ENCODE measurements at regions not wholly inside any gene's neighbourhood (a gene's known extent, or its start where the extent isn't known, plus 50 kb on each side); places are given as distances from the start of the nearest gene placed in this dataset.

DNA sequence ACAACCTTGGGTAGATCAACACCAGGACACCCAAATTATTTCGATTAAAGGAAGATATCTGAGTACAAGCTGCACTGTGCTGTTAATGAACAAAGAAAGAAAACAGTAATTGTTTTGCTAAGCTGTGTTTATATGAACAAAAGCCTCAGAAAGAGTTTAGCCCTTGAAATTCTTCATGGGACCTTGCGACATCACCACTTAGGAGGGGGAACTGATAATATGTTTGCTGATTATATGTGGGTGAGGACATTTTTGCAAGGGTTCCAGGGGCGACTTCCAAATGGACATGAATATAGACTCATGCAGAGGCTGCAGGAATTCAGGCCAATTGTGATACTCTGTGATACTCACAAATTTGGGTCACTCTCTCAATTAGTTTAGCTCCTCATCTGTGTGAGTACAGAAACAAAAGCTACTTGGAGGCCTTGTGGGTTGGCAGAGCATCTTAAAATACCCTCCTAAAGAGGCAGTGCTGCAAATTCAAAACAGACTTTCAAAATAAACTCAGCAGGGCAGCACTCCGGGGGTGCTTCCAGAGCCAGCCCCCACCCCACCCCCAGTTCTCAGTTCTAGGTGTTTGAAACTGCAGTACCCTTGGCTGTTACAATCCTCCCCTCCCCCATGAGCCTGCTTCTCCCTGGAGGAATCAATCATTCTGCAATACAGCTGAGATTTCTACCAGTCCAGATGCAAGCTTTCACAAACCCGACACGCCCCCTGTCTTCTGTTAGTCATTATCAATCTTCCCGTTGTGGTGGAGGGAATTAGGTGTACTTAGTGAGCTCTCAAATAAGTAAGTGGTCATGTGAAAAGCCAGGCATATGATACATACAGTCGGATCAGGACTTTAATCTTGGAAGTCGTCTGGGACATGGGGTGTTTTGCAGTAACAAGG lies 97.0 kb upstream of the MBNL2 start:
- ChIA-PET POLR2A (interaction anchor here (0.6 to 1.0 kb wide), 2 partner anchors 214 to 308 kb away, joined by 3 read pairs; no protein-coding TSS in a partner anchor), CTCF (interaction anchor here (0.6 to 3.5 kb wide), 6 partner anchors 8 to 99 kb away, joined by 3 to 25 read pairs (median 4); no protein-coding TSS in a partner anchor)
- no peaks in the 10 kb centered on the region for H3K27me3 ChIP-seq (ENCODE audit: control insufficient read depth, insufficient read depth, low read length)
- TF ChIP-seq, protein P1, sequence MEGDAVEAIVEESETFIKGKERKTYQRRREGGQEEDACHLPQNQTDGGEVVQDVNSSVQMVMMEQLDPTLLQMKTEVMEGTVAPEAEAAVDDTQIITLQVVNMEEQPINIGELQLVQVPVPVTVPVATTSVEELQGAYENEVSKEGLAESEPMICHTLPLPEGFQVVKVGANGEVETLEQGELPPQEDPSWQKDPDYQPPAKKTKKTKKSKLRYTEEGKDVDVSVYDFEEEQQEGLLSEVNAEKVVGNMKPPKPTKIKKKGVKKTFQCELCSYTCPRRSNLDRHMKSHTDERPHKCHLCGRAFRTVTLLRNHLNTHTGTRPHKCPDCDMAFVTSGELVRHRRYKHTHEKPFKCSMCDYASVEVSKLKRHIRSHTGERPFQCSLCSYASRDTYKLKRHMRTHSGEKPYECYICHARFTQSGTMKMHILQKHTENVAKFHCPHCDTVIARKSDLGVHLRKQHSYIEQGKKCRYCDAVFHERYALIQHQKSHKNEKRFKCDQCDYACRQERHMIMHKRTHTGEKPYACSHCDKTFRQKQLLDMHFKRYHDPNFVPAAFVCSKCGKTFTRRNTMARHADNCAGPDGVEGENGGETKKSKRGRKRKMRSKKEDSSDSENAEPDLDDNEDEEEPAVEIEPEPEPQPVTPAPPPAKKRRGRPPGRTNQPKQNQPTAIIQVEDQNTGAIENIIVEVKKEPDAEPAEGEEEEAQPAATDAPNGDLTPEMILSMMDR (IDR thresholded peaks at IDR 0.05; ENCODE audit: insufficient read depth, low read depth, low read length): 0 out of 2 replicates have a peak, but pooled peaks have one; percentile 25
- no peak for DNase-seq (ENCODE audit: low read depth)
- H3K4me3 ChIP-seq (ENCODE audit: low read depth, low read length): no peak overlapping the region
- H3K36me3 ChIP-seq (ENCODE audit: control insufficient read depth, insufficient read depth, low read length): no peaks in the 10 kb centered on the region

DNA sequence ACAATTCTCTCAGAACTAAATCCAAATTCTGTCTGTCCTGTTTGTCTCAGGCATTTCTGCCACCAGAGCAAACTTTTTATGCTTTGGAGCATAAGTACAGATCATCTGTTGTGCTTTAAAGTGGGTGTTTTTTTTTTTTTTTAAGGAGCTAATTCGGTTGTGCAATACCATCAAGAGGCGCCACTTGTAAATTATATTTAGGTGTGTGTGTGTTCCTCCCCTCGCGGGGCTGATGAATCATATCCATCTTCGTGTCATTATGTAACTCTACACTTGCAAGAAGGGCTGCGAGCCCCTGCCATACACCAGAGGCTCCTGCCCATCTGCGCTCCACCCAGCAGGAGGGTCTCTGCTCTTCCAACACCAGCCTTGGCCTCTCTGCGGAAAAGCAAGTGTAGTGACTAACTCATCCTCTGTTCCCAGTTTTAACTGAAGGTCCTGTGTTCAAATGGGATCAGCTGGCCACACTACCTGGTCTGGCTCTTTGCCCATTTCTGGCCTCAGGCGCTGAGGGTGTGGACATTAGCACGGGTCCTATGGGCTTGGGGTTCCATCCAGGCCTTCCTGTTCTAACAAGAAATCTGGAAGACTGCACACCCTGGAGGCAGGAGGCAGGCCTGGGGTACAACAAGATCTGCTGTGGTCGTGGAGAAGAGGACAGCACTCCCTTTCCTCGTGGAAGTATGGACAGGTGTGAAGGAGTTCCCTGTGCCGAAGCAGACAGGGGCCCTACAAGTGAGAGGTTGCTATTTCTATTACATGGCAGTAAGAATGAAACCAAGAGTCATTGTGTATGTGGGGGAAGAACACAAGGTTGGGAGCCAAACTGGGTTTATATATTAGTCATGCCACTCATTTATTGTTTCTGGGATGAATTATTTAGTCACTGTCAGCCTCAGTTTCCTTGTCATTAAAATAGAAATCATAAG lies 96.1 kb upstream of the MBNL2 start:
- H3K4me3 ChIP-seq (ENCODE audit: low read depth, low read length): no peak overlapping the region
- TF ChIP-seq, protein P1 (IDR thresholded peaks at IDR 0.05; ENCODE audit: insufficient read depth, low read depth, low read length): peak; percentile 1; the same call in 1 of the 2 replicates
- no peaks in the 10 kb centered on the region for H3K27me3 ChIP-seq (ENCODE audit: control insufficient read depth, insufficient read depth, low read length)
- ChIA-PET POLR2A (interaction anchor here (0.5 to 1.0 kb wide), 3 partner anchors 213 to 1048 kb away, joined by 3 to 5 read pairs (median 5); no protein-coding TSS in a partner anchor), CTCF (interaction anchor here (1.1 to 3.5 kb wide), 5 partner anchors 9 to 98 kb away, joined by 4 to 25 read pairs (median 7); no protein-coding TSS in a partner anchor)
- no peak for DNase-seq (ENCODE audit: low read depth)
- no peaks in the 10 kb centered on the region for H3K36me3 ChIP-seq (ENCODE audit: control insufficient read depth, insufficient read depth, low read length)

DNA sequence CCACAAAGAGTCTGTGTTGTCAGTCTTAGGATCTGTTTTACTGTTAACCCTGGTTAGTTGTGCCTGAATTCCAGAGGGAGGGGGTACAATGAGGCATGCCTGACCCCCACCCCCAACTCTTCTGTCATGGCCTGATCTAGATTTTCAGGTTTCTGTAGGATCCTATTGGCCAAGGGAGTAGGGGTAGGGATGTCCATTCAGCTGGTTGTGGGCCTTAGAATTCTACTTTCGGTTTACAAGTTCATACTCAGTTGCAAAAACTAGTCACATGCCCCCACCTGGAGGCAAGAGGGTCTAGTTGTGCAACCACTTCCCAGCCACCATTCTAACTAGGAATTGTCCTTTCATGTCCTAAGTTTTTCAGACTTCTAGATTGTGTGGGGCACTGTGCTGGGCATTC lies 94.3 kb upstream of the MBNL2 start:
- DNase-seq (ENCODE audit: low read depth): no peak
- TF ChIP-seq, protein P1 (IDR thresholded peaks at IDR 0.05; ENCODE audit: insufficient read depth, low read depth, low read length): no peak
- ChIA-PET CTCF (interaction anchor here (0.6 to 1.9 kb wide), 2 partner anchors 18 kb away, joined by 4 to 8 read pairs; no protein-coding TSS in a partner anchor), POLR2A (no interaction called here)
- no peaks in the 10 kb centered on the region for H3K36me3 ChIP-seq (ENCODE audit: control insufficient read depth, insufficient read depth, low read length)
- no peaks in the 10 kb centered on the region; the same call in 1 of the 2 replicates for H3K27me3 ChIP-seq (ENCODE audit: control insufficient read depth, insufficient read depth, low read length)
- no peak overlapping the region for H3K4me3 ChIP-seq (ENCODE audit: low read depth, low read length)

DNA sequence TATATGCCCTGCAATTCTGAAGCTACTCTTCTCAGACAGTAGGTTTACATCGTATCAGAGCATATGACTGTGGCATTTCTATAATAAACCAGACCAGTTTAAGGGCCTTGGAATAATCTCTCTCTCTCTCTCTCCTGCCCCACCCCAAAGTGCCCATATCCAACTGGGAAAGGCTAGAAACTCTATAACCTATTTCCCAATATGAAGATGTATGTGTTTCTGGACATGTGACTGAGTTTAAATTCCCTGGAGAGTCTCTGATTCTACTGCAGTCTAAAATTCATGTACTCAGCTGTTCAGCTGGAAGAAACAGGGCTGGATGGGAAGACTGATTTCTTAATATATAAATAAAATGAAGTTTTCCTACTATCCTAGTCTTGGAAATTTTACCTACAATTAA lies 91.9 kb upstream of the MBNL2 start:
- Histone ChIP-seq H3K36me3 (ENCODE audit: control insufficient read depth, insufficient read depth, low read length) (no peaks in the 10 kb centered on the region), H3K4me3 (ENCODE audit: low read depth, low read length) (no peak overlapping the region), H3K27me3 (ENCODE audit: control insufficient read depth, insufficient read depth, low read length) (no peaks in the 10 kb centered on the region; the same call in 1 of the 2 replicates)
- ChIA-PET POLR2A (no interaction called here), CTCF (interaction anchor here (1.3 to 2.0 kb wide), 3 partner anchors 11 to 223 kb away, joined by 3 to 7 read pairs (median 4); no protein-coding TSS in a partner anchor)
- TF ChIP-seq, protein P1 (IDR thresholded peaks at IDR 0.05; ENCODE audit: insufficient read depth, low read depth, low read length): no peak
- DNase-seq (ENCODE audit: low read depth): no peak
